Occipital lobe (tissue), 1 donor: ENCODE measurements at regions not wholly inside any gene's neighbourhood (a gene's known extent, or its start where the extent isn't known, plus 50 kb on each side); places are given as distances from the start of the nearest gene placed in this dataset.
"Not testable (repeated sequence)": the region's sequence is repeated elsewhere in the genome, so short reads cannot be mapped to it uniquely, and the experiment has no call there.

ENCODE experiments used
- DNase-seq: peaks from one replicate; lab custom pipeline; 2025; lab: John Stamatoyannopoulos, UW

GRCh38 chrX:16319929-16320328 is 152.6 kb downstream of the MAGEB17 start:
- no peak for DNase-seq

GRCh38 chrX:16320765-16321355 is 153.6 kb downstream of the MAGEB17 start:
- no peak for DNase-seq

- DNase-seq = no peak
These were observed 166.2 kb downstream of the MAGEB17 start for GRCh38 chrX:16333453-16333852.

DNA sequence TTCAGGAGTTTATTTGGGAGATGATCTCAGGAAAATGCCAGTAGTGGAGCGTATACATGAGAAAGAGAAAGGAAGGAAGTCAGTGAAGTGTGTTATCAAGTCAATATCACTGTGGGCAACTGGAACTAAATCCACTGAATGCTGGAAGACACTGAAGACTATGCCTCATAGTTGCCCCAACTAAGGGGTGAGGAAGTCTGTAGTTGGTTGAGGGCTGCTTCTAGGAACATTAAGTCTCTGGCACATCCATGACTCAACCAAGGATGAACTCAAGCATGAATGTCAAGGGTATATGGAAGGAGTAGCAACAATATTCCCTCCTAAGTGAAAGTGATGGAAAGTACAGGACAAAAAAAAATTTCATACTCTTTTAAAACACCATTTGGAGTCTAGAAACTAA is 167.9 kb downstream of the MAGEB17 start:
- no peak for DNase-seq

DNA sequence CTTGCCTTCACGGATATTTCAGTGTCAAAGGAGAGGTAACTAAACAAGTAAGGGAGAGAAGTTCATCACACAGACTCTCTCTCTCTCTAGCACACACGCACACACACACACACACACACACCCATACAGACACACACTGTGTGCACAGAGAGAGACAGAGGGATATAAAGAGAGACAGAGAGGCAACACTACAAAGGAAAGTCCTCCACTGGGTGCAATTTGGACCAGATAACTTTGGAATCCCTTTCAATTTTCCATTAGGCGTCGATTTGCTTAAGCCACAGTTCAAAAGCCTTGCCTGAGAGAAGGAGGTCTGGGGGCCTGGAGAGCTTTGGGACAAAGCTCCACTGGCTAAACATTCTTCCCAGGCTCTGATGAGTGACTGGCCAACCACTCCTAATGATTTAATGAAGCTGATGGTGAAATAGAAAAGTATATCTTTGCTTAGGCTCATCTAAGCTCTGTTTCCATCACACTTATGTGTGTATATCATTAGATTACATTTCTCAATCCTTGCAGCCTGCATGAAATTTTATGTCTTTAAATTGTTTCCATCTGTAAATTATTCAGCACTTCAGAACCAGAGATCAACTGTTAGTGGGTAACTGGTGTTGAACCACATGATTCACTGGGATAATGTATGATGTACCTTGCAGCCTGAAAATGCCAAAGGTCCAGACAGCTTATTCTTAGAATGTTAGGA is 180.8 kb downstream of the MAGEB17 start:
- DNase-seq = no peak

GRCh38 chrX:16357902-16358301 is 190.6 kb downstream of the MAGEB17 start:
- DNase-seq = no peak

GRCh38 chrX:16360056-16360455 is 192.8 kb downstream of the MAGEB17 start:
- not testable (repeated sequence) for DNase-seq

GRCh38 chrX:16368696-16369095 is 201.4 kb downstream of the MAGEB17 start:
- DNase-seq = no peak

- no peak for DNase-seq
These were observed 208.8 kb downstream of the MAGEB17 start for GRCh38 chrX:16376056-16376455.

GRCh38 chrX:16386126-16386525 is 218.8 kb downstream of the MAGEB17 start:
- DNase-seq = no peak

DNA sequence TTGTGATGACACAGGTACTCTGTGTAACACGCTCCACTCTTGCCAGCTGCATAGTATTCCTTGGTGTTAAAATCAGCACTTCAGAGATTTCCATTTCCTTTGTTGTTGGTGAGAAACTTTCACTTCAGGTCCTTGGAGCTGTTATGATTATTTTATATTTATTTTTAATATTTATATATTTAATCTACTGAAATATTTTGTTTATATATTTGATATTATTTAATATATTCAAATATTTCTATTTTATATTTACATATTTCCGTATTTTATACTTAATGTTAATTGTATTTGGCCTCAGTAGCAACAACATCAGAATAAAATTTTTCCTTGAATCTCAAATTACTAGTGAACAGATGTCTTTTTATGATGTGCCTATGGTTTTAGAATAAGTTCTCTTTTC is 225.3 kb downstream of the MAGEB17 start:
- DNase-seq = no peak

DNA sequence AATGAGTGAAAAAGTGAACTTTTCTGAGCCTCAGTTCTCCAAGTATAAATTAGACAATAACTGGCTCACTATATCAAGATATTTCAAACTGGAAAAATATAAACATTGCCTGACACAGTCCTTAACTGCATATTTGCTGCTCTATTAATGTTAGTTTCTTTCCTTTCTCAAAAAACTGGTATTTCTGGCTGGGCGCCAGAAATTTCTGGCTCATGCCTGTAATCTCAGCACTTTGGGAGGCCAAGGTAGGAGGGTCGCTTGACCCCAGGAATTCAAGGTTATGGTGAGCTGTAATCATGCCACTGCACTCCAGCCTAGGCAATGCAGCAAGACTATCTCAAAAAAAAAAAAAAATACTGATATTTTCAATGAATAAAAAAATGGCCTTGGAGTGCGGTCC is 227.0 kb downstream of the MAGEB17 start:
- DNase-seq = no peak

- no peak for DNase-seq
These were observed 236.5 kb downstream of the MAGEB17 start for GRCh38 chrX:16403808-16404207.

DNA sequence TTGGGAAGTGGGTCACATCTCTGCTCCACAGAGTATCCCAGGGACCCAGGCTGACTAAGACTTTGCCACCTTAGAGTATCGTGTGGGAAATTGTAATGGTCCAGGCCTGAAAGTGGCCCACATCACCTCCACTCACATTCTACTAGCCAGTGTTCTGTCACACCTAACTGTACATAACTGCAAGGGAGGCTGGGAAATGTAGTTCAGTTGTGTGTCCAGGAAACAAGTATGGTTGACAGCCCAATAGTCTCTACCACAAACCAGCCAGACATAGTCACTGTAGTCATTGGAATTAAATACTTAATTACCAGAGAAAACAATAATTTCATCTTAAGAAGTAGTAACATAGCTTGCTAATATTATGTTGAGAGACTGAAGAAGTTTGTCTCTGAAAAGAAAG is 233.4 kb upstream of the S100G start:
- no peak for DNase-seq

DNA sequence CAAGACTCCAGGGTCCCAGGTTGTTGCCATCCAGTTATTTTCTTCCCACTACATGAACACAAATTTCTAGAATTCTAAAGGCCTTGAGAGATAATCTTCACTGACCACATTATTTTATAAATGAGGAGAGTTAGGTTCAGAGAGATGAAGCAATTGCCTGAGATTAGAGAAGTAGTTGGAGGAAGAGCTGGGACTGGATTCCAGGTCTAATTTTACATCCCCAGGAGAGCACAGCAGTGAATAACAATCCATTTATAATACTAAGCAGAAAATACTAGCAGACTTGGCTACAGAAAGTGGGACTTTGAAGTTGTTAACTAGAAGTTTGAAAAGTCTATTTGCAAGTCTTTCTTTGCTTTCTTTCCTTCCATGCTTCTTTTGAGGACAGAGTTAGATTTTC is 231.3 kb upstream of the S100G start:
- DNase-seq = no peak

GRCh38 chrX:16427668-16428067 is 222.3 kb upstream of the S100G start:
- DNase-seq = no peak

DNA sequence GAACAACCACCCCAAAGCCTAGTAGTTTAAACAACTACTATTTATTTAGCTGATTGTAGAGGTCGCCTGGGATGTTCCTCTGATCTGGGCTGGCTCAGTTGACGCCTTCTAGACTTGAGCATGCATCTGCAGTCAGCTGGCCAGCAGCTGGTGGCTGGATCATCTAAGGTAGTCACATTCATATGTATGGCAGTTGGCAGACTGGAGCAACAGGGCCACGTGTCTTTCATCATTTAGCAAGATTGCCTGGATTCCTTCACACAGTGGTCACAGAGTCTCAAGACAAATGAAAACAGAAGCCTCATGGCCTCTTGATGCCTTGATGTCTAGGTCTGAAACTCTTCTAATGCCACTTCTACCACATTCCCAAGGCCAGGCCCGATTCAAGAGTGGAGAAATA is 220.6 kb upstream of the S100G start:
- no peak for DNase-seq

DNA sequence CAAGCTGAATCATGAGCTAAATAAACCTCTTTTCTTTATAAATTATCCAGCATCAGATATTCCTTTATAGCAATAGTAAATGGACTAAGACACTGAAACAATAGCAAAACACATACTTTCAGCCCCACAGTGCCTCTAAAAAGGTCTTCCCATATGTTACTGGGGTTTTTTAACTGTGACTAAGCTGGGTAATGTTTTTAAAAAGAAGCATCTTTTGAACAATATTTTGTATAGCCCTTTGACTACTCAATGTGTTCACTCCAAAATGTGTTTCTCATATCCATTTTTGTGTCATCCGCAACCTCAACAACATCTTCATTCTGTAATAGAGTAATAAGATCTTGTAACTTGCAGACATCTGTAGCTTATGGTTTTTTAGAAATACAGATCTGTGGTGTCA is 218.7 kb upstream of the S100G start:
- no peak for DNase-seq

GRCh38 chrX:16433021-16433420 is 216.9 kb upstream of the S100G start:
- no peak for DNase-seq

DNA sequence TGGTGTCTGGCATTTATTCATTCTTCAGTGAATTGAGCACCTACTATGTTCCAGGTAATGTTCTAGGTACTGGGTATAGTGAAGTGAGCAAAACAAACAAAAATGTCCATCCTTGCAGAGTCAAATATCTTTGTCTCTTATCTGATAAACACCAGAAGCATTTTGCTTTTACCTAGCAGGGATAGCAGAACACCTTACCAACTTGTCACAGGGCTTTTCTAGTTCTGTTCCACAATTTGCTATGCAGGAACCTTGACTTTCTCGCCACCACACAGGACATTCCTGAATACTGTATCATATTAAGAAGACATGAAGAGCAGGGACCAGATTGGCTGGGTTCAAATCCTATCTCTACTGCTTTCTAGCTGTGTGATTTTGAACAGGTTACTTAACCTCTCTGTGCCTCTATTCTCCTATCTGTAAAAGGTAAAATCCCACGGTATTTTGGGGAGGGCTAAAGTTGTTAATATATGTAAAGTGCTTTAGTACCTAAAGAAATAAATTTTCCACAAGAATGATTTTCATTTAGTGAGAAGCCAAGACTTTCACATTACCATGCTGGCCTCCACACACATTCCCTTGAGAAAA is 214.5 kb upstream of the S100G start:
- no peak for DNase-seq

GRCh38 chrX:16436348-16437188 is 213.4 kb upstream of the S100G start:
- DNase-seq = peak; percentile 3

DNA sequence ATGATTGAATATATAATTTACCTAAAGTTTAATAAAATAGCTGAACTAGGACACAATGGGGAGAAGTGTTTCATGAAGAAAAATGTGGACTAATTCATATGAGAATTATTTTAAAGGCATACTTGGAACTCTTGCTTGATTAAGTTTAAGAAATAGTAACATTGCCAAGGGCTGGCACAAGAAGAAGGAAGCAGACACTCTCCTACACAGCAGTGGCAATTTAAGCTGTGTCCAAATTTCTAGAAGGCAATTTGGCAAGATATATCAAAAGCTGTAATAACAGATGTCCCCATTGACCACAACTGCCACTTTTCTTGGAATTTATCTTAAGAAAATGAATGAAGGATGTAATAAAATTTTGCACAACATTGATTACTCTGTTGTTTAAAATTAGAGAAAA is 209.5 kb upstream of the S100G start:
- DNase-seq = no peak
